H1 (cell line): ENCODE measurements at regions not wholly inside any gene's neighbourhood (a gene's known extent, or its start where the extent isn't known, plus 50 kb on each side); places are given as distances from the start of the nearest gene placed in this dataset.

ENCODE experiments used
- CTCF ChIP-seq, 3 experiments: IDR thresholded peaks; 1 replicate in 2 of 3; 2 replicates in 1 of 3; pipeline versions ENCODE4 v1.5.1 to v1.6.1; 2011; ENCODE audit warnings: low read length in 3 of 3, mild to moderate bottlenecking in 3 of 3, inconsistent platforms in 2 of 3, low read depth in 1 of 3, moderate library complexity in 1 of 3; ENCODE audit not compliant: insufficient read depth in 1 of 3; ENCODE audit errors: control extremely low read depth in 1 of 3
- SP2 ChIP-seq: IDR thresholded peaks from 2 replicates; pipeline ENCODE4 v1.6.1; 2012; ENCODE audit warnings: mild to moderate bottlenecking, low read length, inconsistent platforms

- TF ChIP-seq CTCF (IDR thresholded peaks at IDR 0.05; ENCODE audit: control extremely low read depth in 1 of 3, insufficient read depth in 1 of 3, low read depth in 1 of 3, low read length in 3 of 3): no peak
- TF ChIP-seq SP2: no peak
These were observed 94.3 kb downstream of the NHLRC3 start for GRCh38 chr13:39132286-39133230.
